CD8-positive, alpha-beta memory T cell (primary cell): ENCODE measurements at regions not wholly inside any gene's neighbourhood (a gene's known extent, or its start where the extent isn't known, plus 50 kb on each side); places are given as distances from the start of the nearest gene placed in this dataset.

ENCODE experiments used
- CTCF ChIA-PET: fragments of 350-600 bp; sonication (Branson Sonifier 250); formaldehyde crosslinking; loops from one replicate; lab custom pipeline; 2021; ENCODE audit warnings: antibody characterized with exemption; lab: Charles Lee
- POLR2A ChIA-PET: fragments of 350-600 bp; sonication (Branson Sonifier 250); formaldehyde crosslinking; loops from one replicate; lab custom pipeline; 2021; ENCODE audit warnings: antibody characterized with exemption; lab: Charles Lee
- DNase-seq, 5 donors: peaks; one replicate each; pipeline versions ENCODE4 v3.0.0 to v3.0.0-alpha.2; 2020 to 2022; ENCODE audit warnings: mixed read lengths in 1 of 5
- H3K27ac ChIP-seq: one replicate; pipeline ENCODE4 v1.7.0; 2013; ENCODE audit warnings: low read depth, mild to moderate bottlenecking, low read length, moderate library complexity
- H3K27me3 ChIP-seq: 2 replicates; pipeline ENCODE4 v1.7.0; 2013; ENCODE audit warnings: low read length, mild to moderate bottlenecking; ENCODE audit not compliant: insufficient read depth, poor library complexity, severe bottlenecking
- H3K36me3 ChIP-seq: 2 replicates; pipeline ENCODE4 v1.7.0; 2013; ENCODE audit warnings: mild to moderate bottlenecking, low read length, moderate library complexity; ENCODE audit not compliant: insufficient read depth
- H3K4me1 ChIP-seq: 2 replicates; pipeline ENCODE4 v1.7.0; 2013; ENCODE audit warnings: mild to moderate bottlenecking, low read length, moderate library complexity; ENCODE audit not compliant: insufficient read depth
- H3K4me3 ChIP-seq: 2 replicates; pipeline ENCODE4 v1.7.0; 2013; ENCODE audit warnings: mild to moderate bottlenecking, low read length
- H3K9me3 ChIP-seq: 2 replicates; pipeline ENCODE4 v1.7.0; 2013; ENCODE audit warnings: mild to moderate bottlenecking, low read length
- H3K27ac Mint-ChIP-seq, 8 donors: one replicate each; pipeline ENCODE4 v1.8.0; 2020 to 2021; ENCODE audit warnings: mixed read lengths in 8 of 8, mild to moderate bottlenecking in 6 of 8, inconsistent platforms in 3 of 8, moderate library complexity in 3 of 8
- H3K27me3 Mint-ChIP-seq, 2 donors: one replicate each; pipeline ENCODE4 v1.8.0; 2020 to 2021; ENCODE audit warnings: mixed read lengths in 2 of 2, mild to moderate bottlenecking in 1 of 2, moderate library complexity in 1 of 2
- H3K36me3 Mint-ChIP-seq, 3 donors: one replicate each; pipeline ENCODE4 v1.8.0; 2020 to 2021; ENCODE audit warnings: mixed read lengths in 3 of 3, inconsistent platforms in 1 of 3, mild to moderate bottlenecking in 1 of 3
- H3K4me1 Mint-ChIP-seq, 3 donors: one replicate each; pipeline ENCODE4 v1.8.0; 2020 to 2021; ENCODE audit warnings: mixed read lengths in 3 of 3, inconsistent platforms in 1 of 3, mild to moderate bottlenecking in 1 of 3
- H3K4me3 Mint-ChIP-seq, 7 donors: one replicate each; pipeline ENCODE4 v1.8.0; 2020 to 2021; ENCODE audit warnings: mixed read lengths in 7 of 7, mild to moderate bottlenecking in 6 of 7, moderate library complexity in 4 of 7, inconsistent platforms in 2 of 7
- H3K9me3 Mint-ChIP-seq, 5 donors: one replicate each; pipeline ENCODE4 v1.8.0; 2020 to 2022; ENCODE audit warnings: mixed read lengths in 5 of 5, mild to moderate bottlenecking in 3 of 5, moderate library complexity in 2 of 5, inconsistent platforms in 1 of 5

DNA sequence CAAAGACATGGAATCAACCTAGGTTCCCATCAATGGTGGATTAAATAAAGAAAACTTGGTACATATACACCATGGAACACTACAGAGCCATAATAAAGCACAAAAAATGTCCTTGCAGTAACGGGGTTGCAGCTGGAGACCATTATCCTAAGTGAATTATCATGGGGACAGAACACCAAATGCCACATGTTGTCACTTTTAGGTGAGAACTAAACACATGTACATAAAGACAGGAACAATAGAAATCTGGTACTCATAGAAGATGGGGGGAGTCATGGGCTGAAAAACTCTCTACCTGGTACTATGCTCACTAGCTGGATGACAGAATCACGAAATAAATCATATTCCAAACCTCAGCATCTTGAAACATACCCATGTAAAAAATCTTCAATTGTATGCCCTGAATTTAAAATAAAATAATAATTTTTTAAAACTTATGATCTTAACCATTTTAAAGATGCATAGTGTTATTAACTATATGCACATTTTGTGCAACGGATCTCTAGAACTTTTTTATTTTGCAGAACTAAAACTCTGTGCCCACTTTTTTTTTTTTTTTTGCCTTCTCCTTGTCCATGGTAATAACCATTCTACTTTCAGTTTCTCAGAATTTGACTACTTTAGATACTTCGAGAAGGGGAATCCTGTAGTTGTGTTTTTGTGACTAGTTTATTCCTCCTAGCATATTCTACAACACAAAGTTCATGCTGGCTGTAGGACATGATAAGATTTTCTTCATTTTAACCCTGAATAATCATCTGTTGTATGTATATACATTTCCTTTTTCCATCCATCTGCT lies 1081.6 kb upstream of the ACO1 start:
- CTCF ChIA-PET, result interaction anchor here (1.4 kb wide), 1 partner anchor 18 kb away, joined by 3 read pairs; no protein-coding TSS in a partner anchor
- POLR2A ChIA-PET, result interaction anchor here (0.5 kb wide), 1 partner anchor 746 kb away, joined by 4 read pairs; no protein-coding TSS in a partner anchor
- Histone ChIP-seq H3K36me3 (no peaks in the 10 kb centered on the region), H3K27ac (no peak overlapping the region), H3K4me1 (peaks cover 12% of the 10 kb centered on the region), H3K9me3 (no peaks in the 10 kb centered on the region), H3K27me3 (no peaks in the 10 kb centered on the region), H3K4me3 (peak overlapping the region; percentile 25)
- peaks cover 0 to 2% of the 10 kb centered on the region in 2 donors for H3K27me3 Mint-ChIP-seq
- no peaks in the 10 kb centered on the region for H3K9me3 Mint-ChIP-seq
- H3K4me3 Mint-ChIP-seq, result peak overlapping the region in 6 of 7 donors; percentile 6 to 58 (median 38)
- peaks cover 23 to 30% (median 29%) of the 10 kb centered on the region in 3 donors for H3K4me1 Mint-ChIP-seq
- peak overlapping the region in 5 of 8 donors; percentile 14 to 67 (median 16) for H3K27ac Mint-ChIP-seq
- DNase-seq, result no peak
- no peaks in the 10 kb centered on the region for H3K36me3 Mint-ChIP-seq

DNA sequence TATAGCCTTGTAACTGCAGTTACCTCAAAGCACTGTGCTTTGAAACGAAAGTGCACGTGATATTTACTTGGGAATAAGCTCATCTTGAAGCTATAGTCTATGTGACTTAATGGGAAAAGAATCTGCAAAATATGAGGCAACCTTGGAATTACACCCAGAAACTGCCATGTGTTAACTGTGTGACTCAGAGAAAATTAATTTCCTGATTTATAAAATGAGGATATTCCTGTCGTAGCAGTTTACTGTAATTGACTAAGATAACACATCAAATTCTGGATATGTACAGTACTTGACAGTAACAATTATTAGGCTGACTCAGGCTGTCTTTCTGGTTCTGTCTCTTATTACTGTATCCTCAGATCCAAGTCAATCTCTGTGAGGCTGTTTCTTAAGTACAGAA lies 1079.9 kb upstream of the ACO1 start:
- DNase-seq, result no peak
- Histone ChIP-seq H3K27me3 (no peaks in the 10 kb centered on the region), H3K4me1 (peaks cover 12% of the 10 kb centered on the region), H3K27ac (no peak overlapping the region), H3K36me3 (no peaks in the 10 kb centered on the region), H3K9me3 (no peaks in the 10 kb centered on the region), H3K4me3 (no peak overlapping the region)
- ChIA-PET POLR2A (no interaction called here), CTCF (interaction anchor here (1.4 to 1.7 kb wide), 2 partner anchors 8 to 238 kb away, joined by 3 to 6 read pairs; no protein-coding TSS in a partner anchor)
- Mint-ChIP-seq H3K4me1 (peaks cover 23 to 30% (median 29%) of the 10 kb centered on the region in 3 donors), H3K27me3 (peaks cover 0 to 2% of the 10 kb centered on the region in 2 donors), H3K9me3 (no peaks in the 10 kb centered on the region), H3K27ac (no peak overlapping the region), H3K4me3 (no peak overlapping the region), H3K36me3 (no peaks in the 10 kb centered on the region)

DNA sequence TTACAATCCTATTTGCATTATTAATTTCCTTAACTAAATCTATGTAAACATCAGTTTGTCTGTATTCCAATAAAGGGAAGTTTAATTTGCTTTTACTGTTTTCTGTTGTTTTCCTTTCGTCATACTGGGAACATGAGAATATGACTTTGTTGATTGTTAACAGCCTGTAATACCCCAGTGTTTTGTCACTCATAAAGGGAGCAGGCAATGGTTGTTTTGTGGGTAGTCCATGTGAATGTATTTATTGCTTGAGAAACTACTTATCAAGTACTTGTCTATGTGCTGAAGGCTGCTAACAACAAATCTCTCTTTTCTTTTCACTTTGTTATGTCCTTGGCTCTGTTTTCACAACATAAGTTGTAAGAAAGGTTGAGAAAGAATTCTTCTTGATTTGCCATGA lies 1070.2 kb upstream of the ACO1 start:
- Histone ChIP-seq H3K4me3 (no peak overlapping the region), H3K4me1 (peaks cover 5% of the 10 kb centered on the region), H3K36me3 (no peaks in the 10 kb centered on the region), H3K27ac (no peak overlapping the region), H3K9me3 (no peaks in the 10 kb centered on the region), H3K27me3 (no peaks in the 10 kb centered on the region)
- POLR2A ChIA-PET, result no interaction called here
- DNase-seq, result no peak
- H3K27ac Mint-ChIP-seq, result peak overlapping the region in 1 of 8 donors; percentile 4
- H3K36me3 Mint-ChIP-seq, result peaks cover 0 to 11% (median 3%) of the 10 kb centered on the region in 3 donors
- CTCF ChIA-PET, result no interaction called here
- H3K4me3 Mint-ChIP-seq, result no peak overlapping the region
- H3K27me3 Mint-ChIP-seq, result no peaks in the 10 kb centered on the region
- H3K9me3 Mint-ChIP-seq, result peaks cover 0 to 2% (median 0%) of the 10 kb centered on the region in 5 donors
- peaks cover 3 to 9% (median 5%) of the 10 kb centered on the region in 3 donors for H3K4me1 Mint-ChIP-seq

GRCh38 chr9:31320494-31320893 lies 1063.9 kb upstream of the ACO1 start:
- H3K27me3 ChIP-seq, result no peaks in the 10 kb centered on the region
- no peak overlapping the region for H3K27ac ChIP-seq
- CTCF ChIA-PET, result interaction anchor here (0.8 kb wide), 1 partner anchor 18 kb away, joined by 3 read pairs; no protein-coding TSS in a partner anchor
- H3K4me3 Mint-ChIP-seq, result no peak overlapping the region
- H3K27me3 Mint-ChIP-seq, result no peaks in the 10 kb centered on the region
- no peak overlapping the region for H3K27ac Mint-ChIP-seq
- DNase-seq, result no peak
- no peaks in the 10 kb centered on the region for H3K9me3 Mint-ChIP-seq
- no peak overlapping the region for H3K4me3 ChIP-seq
- no peaks in the 10 kb centered on the region for H3K36me3 ChIP-seq
- H3K4me1 ChIP-seq, result peaks cover 23% of the 10 kb centered on the region
- H3K36me3 Mint-ChIP-seq, result peaks cover 0 to 7% (median 0%) of the 10 kb centered on the region in 3 donors
- no peaks in the 10 kb centered on the region for H3K9me3 ChIP-seq
- POLR2A ChIA-PET, result no interaction called here
- peaks cover 26 to 37% (median 35%) of the 10 kb centered on the region in 3 donors for H3K4me1 Mint-ChIP-seq

DNA sequence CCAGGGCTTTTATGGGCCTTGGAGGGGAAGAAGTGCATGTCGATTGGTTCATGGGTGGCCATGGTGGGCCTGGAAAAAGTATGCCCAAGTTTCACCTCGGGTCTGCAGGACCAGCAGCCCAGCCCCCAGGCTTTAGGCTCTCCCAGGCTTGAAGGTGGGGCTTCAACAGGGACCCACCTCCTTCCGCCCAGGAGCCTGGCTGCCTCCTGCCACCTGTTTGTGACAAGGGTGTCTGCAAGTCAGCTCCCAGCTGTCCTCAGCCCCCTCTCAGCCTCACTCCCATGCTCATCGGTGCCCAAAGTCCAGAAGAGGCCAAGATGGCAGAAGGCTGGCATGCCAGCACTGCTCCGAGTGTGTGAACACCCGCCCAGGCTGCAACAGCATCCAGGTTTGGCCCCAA lies 1063.2 kb upstream of the ACO1 start:
- H3K9me3 ChIP-seq, result no peaks in the 10 kb centered on the region
- Mint-ChIP-seq H3K4me1 (peaks cover 27 to 41% (median 37%) of the 10 kb centered on the region in 3 donors), H3K9me3 (no peaks in the 10 kb centered on the region), H3K27me3 (no peaks in the 10 kb centered on the region), H3K36me3 (peaks cover 0 to 4% (median 0%) of the 10 kb centered on the region in 3 donors), H3K27ac (no peak overlapping the region), H3K4me3 (no peak overlapping the region)
- DNase-seq, result no peak
- H3K27me3 ChIP-seq, result no peaks in the 10 kb centered on the region
- no peaks in the 10 kb centered on the region for H3K36me3 ChIP-seq
- CTCF ChIA-PET, result interaction anchor here (0.8 kb wide), 1 partner anchor 19 kb away, joined by 3 read pairs; no protein-coding TSS in a partner anchor
- no peak overlapping the region for H3K27ac ChIP-seq
- no peak overlapping the region for H3K4me3 ChIP-seq
- peaks cover 23% of the 10 kb centered on the region for H3K4me1 ChIP-seq
- POLR2A ChIA-PET, result no interaction called here

DNA sequence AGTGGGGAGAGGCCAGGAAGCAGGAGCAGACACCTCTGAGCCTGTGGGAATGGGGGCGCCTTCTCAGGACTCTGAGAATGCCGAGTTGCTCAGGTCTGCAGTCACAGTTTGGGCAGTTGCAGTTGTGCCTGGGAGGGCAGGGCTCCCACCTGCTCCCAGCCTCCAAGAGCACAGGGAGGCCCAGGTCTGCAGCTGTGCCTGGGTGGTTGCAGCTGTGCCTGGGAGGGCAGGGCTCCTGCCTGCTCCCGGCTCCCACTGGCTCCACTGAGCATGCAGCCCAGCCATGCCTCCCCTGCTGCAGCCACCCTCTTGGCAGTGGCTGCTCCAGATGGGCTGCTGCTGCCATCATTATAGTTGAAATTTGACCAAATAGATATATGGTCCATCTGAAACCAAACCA lies 1062.8 kb upstream of the ACO1 start:
- no peaks in the 10 kb centered on the region for H3K36me3 ChIP-seq
- peaks cover 0 to under 1% (median 0%) of the 10 kb centered on the region in 5 donors for H3K9me3 Mint-ChIP-seq
- H3K36me3 Mint-ChIP-seq, result peaks cover 0 to 4% (median 0%) of the 10 kb centered on the region in 3 donors
- H3K27me3 Mint-ChIP-seq, result no peaks in the 10 kb centered on the region
- H3K4me1 Mint-ChIP-seq, result peaks cover 31 to 46% (median 41%) of the 10 kb centered on the region in 3 donors
- H3K27ac ChIP-seq, result no peak overlapping the region
- POLR2A ChIA-PET, result no interaction called here
- H3K9me3 ChIP-seq, result no peaks in the 10 kb centered on the region
- no peak for DNase-seq
- peak overlapping the region in 2 of 8 donors; percentile 2 to 9 for H3K27ac Mint-ChIP-seq
- H3K4me1 ChIP-seq, result peaks cover 23% of the 10 kb centered on the region
- no peak overlapping the region for H3K4me3 ChIP-seq
- CTCF ChIA-PET, result no interaction called here
- no peak overlapping the region for H3K4me3 Mint-ChIP-seq
- no peaks in the 10 kb centered on the region for H3K27me3 ChIP-seq

DNA sequence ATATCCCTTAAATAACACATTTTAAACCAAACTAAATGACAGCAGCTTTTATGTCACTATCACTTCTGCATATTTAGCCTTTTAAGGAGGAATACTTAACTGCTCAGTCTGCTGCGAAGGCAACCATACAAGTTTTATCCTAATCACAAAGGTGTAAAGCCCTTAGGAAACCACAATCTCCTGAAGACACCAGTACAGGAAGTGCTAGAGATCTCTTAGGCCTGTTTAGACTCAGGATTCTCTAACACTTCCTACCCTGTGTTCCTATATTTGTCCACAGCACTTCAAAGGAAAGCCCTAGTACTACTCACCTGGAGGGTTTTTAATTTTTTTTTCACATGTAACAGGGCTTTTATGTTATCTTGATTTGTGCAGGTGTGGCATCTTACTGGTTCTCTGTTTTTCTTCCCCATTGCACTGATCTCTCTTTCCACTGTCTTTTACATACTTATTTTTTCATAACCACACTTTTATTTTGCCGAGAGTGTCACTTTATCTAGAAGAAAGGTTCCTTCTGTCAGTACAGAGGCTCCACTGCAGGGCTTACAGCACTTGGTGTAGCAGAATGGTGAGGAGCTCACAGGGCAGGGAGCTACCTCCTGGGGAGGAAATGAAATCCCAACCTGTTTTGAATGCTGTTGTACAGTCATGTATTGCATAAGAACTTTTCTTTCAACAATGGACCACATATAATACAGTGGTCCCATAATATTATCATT lies 1060.6 kb upstream of the ACO1 start:
- Mint-ChIP-seq H3K27ac (peak overlapping the region; percentile 16 to 90 (median 72)), H3K36me3 (no peaks in the 10 kb centered on the region), H3K9me3 (peaks cover 0 to 3% (median 0%) of the 10 kb centered on the region in 5 donors), H3K4me1 (peaks cover 37 to 46% (median 41%) of the 10 kb centered on the region in 3 donors), H3K4me3 (peak overlapping the region in 6 of 7 donors; percentile 28 to 76 (median 58)), H3K27me3 (no peaks in the 10 kb centered on the region)
- Histone ChIP-seq H3K4me1 (peaks cover 23% of the 10 kb centered on the region), H3K4me3 (no peak overlapping the region), H3K27me3 (no peaks in the 10 kb centered on the region), H3K27ac (no peak overlapping the region), H3K9me3 (no peaks in the 10 kb centered on the region), H3K36me3 (no peaks in the 10 kb centered on the region)
- ChIA-PET CTCF (interaction anchor here (1.7 kb wide), 2 partner anchors 11 to 218 kb away, joined by 5 to 8 read pairs; no protein-coding TSS in a partner anchor), POLR2A (interaction anchor here (1.5 kb wide), 1 partner anchor 23 kb away, joined by 3 read pairs; no protein-coding TSS in a partner anchor)
- DNase-seq, result peak in 2 of 5 donors; percentile 20 to 32
